Natural killer cell (primary cell): ENCODE measurements at regions not wholly inside any gene's neighbourhood (a gene's known extent, or its start where the extent isn't known, plus 50 kb on each side); places are given as distances from the start of the nearest gene placed in this dataset.

Experiments used
- ATAC-seq, 3 donors: fragments of 150-1000 bp in 2 of 3; fragments of 200-7000 bp in 1 of 3; cut with Tn5 transposase; 1 replicate in 1 of 3; 2 replicates in 2 of 3; pipeline ENCODE4 v1.10.0; 2021; ENCODE audit warnings: mild to moderate bottlenecking in 2 of 3, moderate library complexity in 2 of 3
- DNase-seq, 2 donors: peaks; one replicate each; pipeline versions ENCODE4 v3.0.0 to v3.0.0-alpha.2; 2013 to 2021; ENCODE audit warnings: mixed read lengths in 1 of 2
- H3K27ac ChIP-seq: one replicate; pipeline ENCODE4 v1.5.1; 2013; ENCODE audit warnings: mild to moderate bottlenecking, low read length
- H3K27me3 ChIP-seq: one replicate; pipeline ENCODE4 v1.6.1; 2013; ENCODE audit warnings: low read length; ENCODE audit not compliant: control insufficient read depth, insufficient read depth
- H3K36me3 ChIP-seq: one replicate; pipeline ENCODE4 v1.6.1; 2013; ENCODE audit warnings: low read length; ENCODE audit not compliant: control insufficient read depth, insufficient read depth
- H3K4me1 ChIP-seq: one replicate; pipeline ENCODE4 v1.6.1; 2013; ENCODE audit warnings: low read length; ENCODE audit not compliant: control insufficient read depth, insufficient read depth
- H3K4me3 ChIP-seq: one replicate; pipeline ENCODE4 v1.5.1; 2013; ENCODE audit warnings: low read length
- H3K9me3 ChIP-seq: one replicate; pipeline ENCODE4 v1.6.1; 2013; ENCODE audit warnings: low read length; ENCODE audit not compliant: control insufficient read depth, insufficient read depth
- H3K27ac Mint-ChIP-seq, 2 donors: one replicate each; pipeline ENCODE4 v1.8.0; 2022; ENCODE audit warnings: mild to moderate bottlenecking in 2 of 2, mixed read lengths in 2 of 2, moderate library complexity in 1 of 2
- H3K27me3 Mint-ChIP-seq, 2 donors: one replicate each; pipeline ENCODE4 v1.8.0; 2022; ENCODE audit warnings: low read depth in 2 of 2, mixed read lengths in 2 of 2
- H3K36me3 Mint-ChIP-seq: one replicate; pipeline ENCODE4 v1.8.0; 2022; ENCODE audit warnings: mixed read lengths
- H3K4me1 Mint-ChIP-seq, 2 donors: one replicate each; pipeline ENCODE4 v1.8.0; 2022; ENCODE audit warnings: mixed read lengths in 2 of 2
- H3K4me3 Mint-ChIP-seq: one replicate; pipeline ENCODE4 v1.8.0; 2022; ENCODE audit warnings: mild to moderate bottlenecking, moderate library complexity, mixed read lengths
- H3K9me3 Mint-ChIP-seq, 2 donors: one replicate each; pipeline ENCODE4 v1.8.0; 2022; ENCODE audit warnings: mixed read lengths in 2 of 2
- CTCF ChIP-seq: fragments of 200-600 bp; IDR thresholded peaks from one replicate; pipeline ENCODE4 v1.8.0; 2022; ENCODE audit warnings: antibody characterized with exemption
- WGBS: methylation state at CpG from one replicate; pipeline ENCODE4 v1.1.7; 2013; ENCODE audit warnings: missing lambda C conversion rate; ENCODE audit not compliant: insufficient coverage; 5-methylcytosine and 5-hydroxymethylcytosine counted together
- intact Hi-C: fragments of 100-400 bp; cut with micrococcal nuclease; formaldehyde crosslinking; loops from one replicate; pipeline ENCODE4 v1.14.2; 2022

GRCh38 chr2:57878171-57878865 lies 168.3 kb upstream of the VRK2 start:
- H3K27me3 Mint-ChIP-seq: no peaks in the 10 kb centered on the region
- no peak overlapping the region for H3K27ac ChIP-seq
- no peak overlapping the region for H3K27ac Mint-ChIP-seq
- no peak for TF ChIP-seq CTCF
- intact Hi-C loops: no loop called here
- H3K36me3 ChIP-seq: no peaks in the 10 kb centered on the region
- H3K4me1 Mint-ChIP-seq: no peaks in the 10 kb centered on the region
- H3K36me3 Mint-ChIP-seq: no peaks in the 10 kb centered on the region
- no peak overlapping the region for H3K4me3 ChIP-seq
- H3K4me1 ChIP-seq: no peaks in the 10 kb centered on the region
- no peak overlapping the region for H3K4me3 Mint-ChIP-seq
- 94% methylated on average over 9 of the region's 11 CpGs for WGBS
- DNase-seq (no peak), ATAC-seq (no peak)
- no peaks in the 10 kb centered on the region for H3K9me3 ChIP-seq
- no peaks in the 10 kb centered on the region for H3K27me3 ChIP-seq
- peaks cover 3 to 4% of the 10 kb centered on the region in 2 donors for H3K9me3 Mint-ChIP-seq

GRCh38 chr2:57878866-57879210 lies 167.8 kb upstream of the VRK2 start:
- Mint-ChIP-seq H3K27me3 (no peaks in the 10 kb centered on the region), H3K27ac (no peak overlapping the region), H3K9me3 (peaks cover under 1% of the 10 kb centered on the region in 2 donors), H3K36me3 (no peaks in the 10 kb centered on the region), H3K4me1 (no peaks in the 10 kb centered on the region), H3K4me3 (no peak overlapping the region)
- Histone ChIP-seq H3K4me3 (no peak overlapping the region), H3K9me3 (no peaks in the 10 kb centered on the region), H3K27ac (no peak overlapping the region), H3K4me1 (no peaks in the 10 kb centered on the region), H3K27me3 (no peaks in the 10 kb centered on the region), H3K36me3 (no peaks in the 10 kb centered on the region)
- DNase-seq (no peak), ATAC-seq (no peak)
- WGBS: 87% methylated on average over 2 of the region's 2 CpGs
- no peak for TF ChIP-seq CTCF
- intact Hi-C loops: no loop called here

- Mint-ChIP-seq H3K4me3 (no peak overlapping the region), H3K27me3 (no peaks in the 10 kb centered on the region), H3K27ac (no peak overlapping the region), H3K4me1 (no peaks in the 10 kb centered on the region), H3K36me3 (no peaks in the 10 kb centered on the region), H3K9me3 (no peaks in the 10 kb centered on the region)
- 53% methylated on average over 2 of the region's 4 CpGs for WGBS
- DNase-seq: no peak
- Histone ChIP-seq H3K27me3 (no peaks in the 10 kb centered on the region), H3K36me3 (no peaks in the 10 kb centered on the region), H3K4me3 (no peak overlapping the region), H3K9me3 (no peaks in the 10 kb centered on the region), H3K4me1 (no peaks in the 10 kb centered on the region), H3K27ac (no peak overlapping the region)
- intact Hi-C loops: no loop called here
- TF ChIP-seq CTCF: no peak
- no peak for ATAC-seq
These were observed 166.2 kb upstream of the VRK2 start for GRCh38 chr2:57880446-57880845.

GRCh38 chr2:57880967-57881366 lies 165.6 kb upstream of the VRK2 start:
- no peaks in the 10 kb centered on the region for H3K9me3 ChIP-seq
- H3K27me3 Mint-ChIP-seq: no peaks in the 10 kb centered on the region
- DNase-seq (no peak), ATAC-seq (no peak)
- TF ChIP-seq CTCF: no peak
- no peaks in the 10 kb centered on the region for H3K36me3 ChIP-seq
- WGBS: 96% methylated on average over 5 of the region's 5 CpGs
- H3K36me3 Mint-ChIP-seq: no peaks in the 10 kb centered on the region
- no peak overlapping the region for H3K4me3 ChIP-seq
- no peak overlapping the region for H3K27ac Mint-ChIP-seq
- no peaks in the 10 kb centered on the region for H3K4me1 Mint-ChIP-seq
- H3K4me3 Mint-ChIP-seq: no peak overlapping the region
- intact Hi-C loops: no loop called here
- H3K9me3 Mint-ChIP-seq: no peaks in the 10 kb centered on the region
- H3K27me3 ChIP-seq: no peaks in the 10 kb centered on the region
- no peaks in the 10 kb centered on the region for H3K4me1 ChIP-seq
- H3K27ac ChIP-seq: no peak overlapping the region
